Bronchial epithelial cell (primary cell): ENCODE measurements at regions not wholly inside any gene's neighbourhood (a gene's known extent, or its start where the extent isn't known, plus 50 kb on each side); places are given as distances from the start of the nearest gene placed in this dataset.

Experiments used
- DNase-seq: peaks from one replicate; pipeline ENCODE4 v3.0.0-alpha.2; 2010; ENCODE audit warnings: low read depth
- FAIRE-seq: peaks from 2 replicates; lab custom pipeline; 2011; peaks lifted over from hg19 to GRCh38; lab: Jason Lieb, UNC
- H3K27me3 ChIP-seq: 2 replicates; pipeline ENCODE4 v1.5.1; 2011; ENCODE audit warnings: low read length; ENCODE audit not compliant: control insufficient read depth, insufficient read depth
- H3K36me3 ChIP-seq: 2 replicates; pipeline ENCODE4 v1.5.1; 2011; ENCODE audit warnings: low read length; ENCODE audit not compliant: control insufficient read depth, insufficient read depth
- H3K4me3 ChIP-seq: 2 replicates; pipeline ENCODE4 v1.5.1; 2011; ENCODE audit warnings: mild to moderate bottlenecking, low read depth, low read length, control low read depth
- TF ChIP-seq, protein P1 (sequence below): IDR thresholded peaks from 2 replicates; pipeline ENCODE4 v1.5.1; 2011; ENCODE audit warnings: mild to moderate bottlenecking, moderate library complexity, low read length, control low read depth, inconsistent platforms; ENCODE audit not compliant: insufficient read depth, severe bottlenecking

DNA sequence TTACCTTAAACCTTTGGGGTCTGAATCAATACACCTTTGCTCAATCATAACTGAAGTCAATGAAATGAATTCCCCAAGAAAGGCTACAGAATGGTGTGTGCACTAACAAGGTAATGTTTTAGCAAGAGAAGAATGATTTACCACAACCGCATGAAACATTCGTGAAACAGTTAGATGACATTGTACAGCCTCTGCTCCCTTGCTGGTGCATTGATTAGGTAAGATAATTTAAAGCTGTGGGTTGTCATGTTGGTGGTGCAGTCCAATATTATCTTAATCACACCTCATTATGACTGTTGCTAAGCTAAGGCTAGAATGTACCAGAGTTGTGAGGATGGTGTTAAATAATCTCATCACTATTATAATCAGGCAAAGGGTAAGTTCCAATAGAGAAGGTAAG lies 1673.2 kb upstream of the PRR20A start:
- TF ChIP-seq, protein P1, sequence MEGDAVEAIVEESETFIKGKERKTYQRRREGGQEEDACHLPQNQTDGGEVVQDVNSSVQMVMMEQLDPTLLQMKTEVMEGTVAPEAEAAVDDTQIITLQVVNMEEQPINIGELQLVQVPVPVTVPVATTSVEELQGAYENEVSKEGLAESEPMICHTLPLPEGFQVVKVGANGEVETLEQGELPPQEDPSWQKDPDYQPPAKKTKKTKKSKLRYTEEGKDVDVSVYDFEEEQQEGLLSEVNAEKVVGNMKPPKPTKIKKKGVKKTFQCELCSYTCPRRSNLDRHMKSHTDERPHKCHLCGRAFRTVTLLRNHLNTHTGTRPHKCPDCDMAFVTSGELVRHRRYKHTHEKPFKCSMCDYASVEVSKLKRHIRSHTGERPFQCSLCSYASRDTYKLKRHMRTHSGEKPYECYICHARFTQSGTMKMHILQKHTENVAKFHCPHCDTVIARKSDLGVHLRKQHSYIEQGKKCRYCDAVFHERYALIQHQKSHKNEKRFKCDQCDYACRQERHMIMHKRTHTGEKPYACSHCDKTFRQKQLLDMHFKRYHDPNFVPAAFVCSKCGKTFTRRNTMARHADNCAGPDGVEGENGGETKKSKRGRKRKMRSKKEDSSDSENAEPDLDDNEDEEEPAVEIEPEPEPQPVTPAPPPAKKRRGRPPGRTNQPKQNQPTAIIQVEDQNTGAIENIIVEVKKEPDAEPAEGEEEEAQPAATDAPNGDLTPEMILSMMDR, result no peak
- FAIRE-seq, result no peak
- DNase-seq, result no peak
- H3K27me3 ChIP-seq, result no peaks in the 10 kb centered on the region
- no peak overlapping the region for H3K4me3 ChIP-seq
- H3K36me3 ChIP-seq, result no peaks in the 10 kb centered on the region

DNA sequence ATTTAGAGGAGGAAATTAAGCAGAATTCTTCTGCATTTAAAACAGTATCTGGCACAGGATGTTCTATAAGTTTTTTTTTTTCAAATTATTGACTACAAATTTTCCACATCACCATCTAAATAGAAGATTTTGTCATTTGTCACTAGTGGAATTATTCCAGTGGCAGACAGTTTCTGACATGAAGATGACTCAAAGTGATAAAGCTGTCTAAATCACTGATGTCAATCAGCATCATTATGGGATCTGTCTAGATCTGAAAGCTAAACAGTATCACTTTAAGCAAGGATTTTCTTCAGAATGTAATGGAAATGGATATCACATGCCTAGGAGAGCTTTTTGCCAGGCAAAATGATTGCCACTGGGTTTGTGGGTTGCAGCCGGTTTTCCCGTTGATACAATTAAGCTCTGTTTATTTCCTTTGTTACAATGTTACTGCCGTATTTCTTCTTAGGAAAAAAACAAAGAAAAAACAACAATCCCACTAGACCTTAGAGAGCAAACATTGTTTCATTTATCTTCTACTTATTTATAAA lies 1657.0 kb upstream of the PRR20A start:
- Histone ChIP-seq H3K36me3 (no peaks in the 10 kb centered on the region), H3K4me3 (no peak overlapping the region), H3K27me3 (no peaks in the 10 kb centered on the region)
- FAIRE-seq (no peak), DNase-seq (no peak)
- TF ChIP-seq, protein P1, result no peak

DNA sequence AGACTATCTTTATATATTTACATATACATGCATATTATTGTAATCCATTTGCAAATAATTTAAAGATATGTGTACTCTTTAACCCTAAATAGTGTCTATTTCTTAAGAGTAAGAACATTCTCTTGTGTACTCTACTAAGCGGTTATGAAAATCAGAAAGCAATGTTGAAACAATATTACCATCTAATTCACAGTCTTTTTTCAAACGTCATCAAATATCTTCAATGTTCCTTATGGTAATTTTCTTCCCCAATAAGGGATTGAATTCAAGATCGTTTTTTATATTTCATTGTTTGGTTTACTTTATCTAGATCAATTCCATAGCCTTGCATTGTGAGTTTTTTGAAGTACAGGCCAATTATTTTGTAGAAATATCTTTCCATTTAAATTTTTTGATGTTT lies 1647.4 kb upstream of the PRR20A start:
- Histone ChIP-seq H3K4me3 (no peak overlapping the region), H3K27me3 (no peaks in the 10 kb centered on the region), H3K36me3 (no peaks in the 10 kb centered on the region)
- FAIRE-seq (no peak), DNase-seq (no peak)
- TF ChIP-seq, protein P1, result no peak

DNA sequence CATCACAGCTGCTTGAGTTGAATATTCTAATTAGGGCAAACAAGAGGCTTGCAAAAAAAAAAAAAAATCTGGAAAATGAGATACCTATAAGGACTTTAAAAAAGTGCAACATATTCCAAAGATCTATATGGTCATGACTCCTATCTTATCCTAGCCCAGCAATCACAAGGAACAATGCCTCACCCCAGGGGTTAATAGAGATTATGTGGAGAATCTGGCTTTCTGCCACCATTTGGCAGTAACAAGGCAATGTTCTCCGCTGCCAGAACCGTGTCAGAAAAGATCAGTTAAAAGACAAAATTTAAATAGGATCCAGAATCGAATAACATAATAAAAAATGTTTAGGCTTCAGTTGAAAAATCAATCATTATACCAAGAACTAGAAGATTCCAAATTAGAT lies 1643.2 kb upstream of the PRR20A start:
- Histone ChIP-seq H3K4me3 (no peak overlapping the region), H3K27me3 (no peaks in the 10 kb centered on the region), H3K36me3 (no peaks in the 10 kb centered on the region)
- FAIRE-seq, result no peak
- no peak for DNase-seq
- TF ChIP-seq, protein P1, result no peak

DNA sequence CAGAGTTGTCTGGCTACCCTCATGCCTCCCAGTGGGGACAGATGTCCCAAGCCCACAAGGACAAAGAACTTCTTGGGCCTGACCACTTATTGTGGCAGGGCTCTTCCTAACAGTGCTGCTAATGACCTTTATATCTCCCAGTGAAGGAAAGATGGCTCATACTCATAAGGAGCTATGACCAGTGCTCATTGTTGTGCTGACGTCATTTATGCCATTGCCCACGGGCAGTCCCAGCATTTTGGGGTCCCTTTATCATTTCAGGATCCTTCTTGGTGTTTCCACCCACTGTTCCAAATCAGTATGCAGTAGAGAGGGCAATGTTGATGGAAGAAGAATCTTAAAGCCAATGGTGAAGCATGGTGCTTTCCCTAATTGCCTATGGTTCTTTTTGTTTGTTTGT lies 1640.0 kb upstream of the PRR20A start:
- H3K27me3 ChIP-seq, result no peaks in the 10 kb centered on the region
- no peaks in the 10 kb centered on the region for H3K36me3 ChIP-seq
- DNase-seq (no peak), FAIRE-seq (no peak)
- no peak overlapping the region for H3K4me3 ChIP-seq
- TF ChIP-seq, protein P1, result no peak

DNA sequence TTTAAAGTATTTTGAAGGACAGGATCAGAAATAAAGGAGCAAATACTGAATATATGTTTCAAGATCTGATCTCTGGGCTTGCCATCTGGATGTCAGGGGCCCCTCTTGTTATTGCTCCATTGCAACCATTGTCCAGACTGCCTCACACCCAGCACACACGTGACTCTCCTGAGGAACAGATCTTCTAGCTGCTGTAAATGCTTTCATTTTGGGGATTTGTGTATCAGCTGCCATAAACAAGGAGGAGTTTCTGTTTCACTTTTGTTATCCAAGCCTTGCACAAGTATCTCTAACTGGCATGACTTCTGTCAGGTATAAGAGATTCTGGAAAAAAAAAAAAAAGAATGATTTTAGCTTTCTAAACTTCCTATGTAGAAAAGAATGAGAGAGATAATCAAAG lies 1624.1 kb upstream of the PRR20A start:
- TF ChIP-seq, protein P1, result no peak
- no peaks in the 10 kb centered on the region for H3K27me3 ChIP-seq
- no peaks in the 10 kb centered on the region for H3K36me3 ChIP-seq
- FAIRE-seq (no peak), DNase-seq (no peak)
- H3K4me3 ChIP-seq, result no peak overlapping the region
